Inferior parietal cortex (tissue), 1 donor: ENCODE measurements at regions not wholly inside any gene's neighbourhood (a gene's known extent, or its start where the extent isn't known, plus 50 kb on each side); places are given as distances from the start of the nearest gene placed in this dataset.

Source experiments
- DNase-seq: peaks from one replicate; pipeline ENCODE4 v3.0.0-alpha.2; 2016; ENCODE audit errors: extremely low spot score

DNA sequence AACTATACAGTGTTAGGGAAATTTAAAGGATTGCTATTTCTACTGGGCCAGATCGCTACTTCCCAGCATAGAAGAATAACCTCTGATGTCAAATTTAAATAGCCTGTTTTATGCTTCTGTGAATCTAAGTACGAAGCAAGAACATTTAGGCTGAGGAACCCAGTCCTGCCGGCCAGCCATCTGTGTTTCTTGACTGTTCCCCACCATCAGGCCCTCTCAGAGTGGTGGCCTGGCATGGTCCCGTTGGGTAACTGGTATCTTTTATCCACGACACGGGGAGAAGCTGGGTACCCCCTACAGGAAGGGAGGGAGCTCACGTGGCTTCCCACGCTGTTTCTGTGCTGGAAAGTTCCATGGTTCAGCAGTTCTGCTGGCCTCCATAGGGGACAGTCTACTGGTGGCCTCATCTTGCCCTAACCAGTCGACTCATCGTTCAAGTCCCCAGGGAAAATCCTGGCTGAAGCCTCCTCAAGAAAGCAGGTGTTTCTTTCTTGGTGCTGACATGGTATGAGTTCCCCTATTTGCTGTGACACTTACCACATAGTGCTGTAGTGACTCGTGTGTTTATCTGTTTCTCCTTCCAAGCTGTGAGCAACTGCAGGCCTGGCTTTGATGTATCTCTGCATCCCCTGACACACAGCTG is 201.7 kb upstream of the NLRP1 start:
- DNase-seq: no peak

DNA sequence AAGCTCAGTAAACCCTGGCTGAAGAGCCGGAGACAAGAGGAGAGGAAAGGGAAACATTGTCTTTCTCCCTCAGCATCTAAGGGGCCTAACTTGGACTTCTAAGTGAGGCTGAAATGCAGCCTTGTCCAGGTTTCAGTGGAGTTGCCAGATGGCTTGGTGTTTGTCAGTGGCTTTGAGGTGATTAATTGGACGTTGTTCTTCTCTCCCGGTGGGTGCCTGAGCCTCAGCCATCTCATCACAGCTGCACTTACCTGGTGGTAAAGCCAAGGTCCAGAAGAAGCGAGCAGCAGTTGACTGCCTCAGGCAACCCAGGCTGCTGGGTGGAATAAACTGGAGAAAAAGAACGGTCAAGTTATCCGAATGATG is 202.2 kb upstream of the NLRP1 start:
- no peak for DNase-seq

DNA sequence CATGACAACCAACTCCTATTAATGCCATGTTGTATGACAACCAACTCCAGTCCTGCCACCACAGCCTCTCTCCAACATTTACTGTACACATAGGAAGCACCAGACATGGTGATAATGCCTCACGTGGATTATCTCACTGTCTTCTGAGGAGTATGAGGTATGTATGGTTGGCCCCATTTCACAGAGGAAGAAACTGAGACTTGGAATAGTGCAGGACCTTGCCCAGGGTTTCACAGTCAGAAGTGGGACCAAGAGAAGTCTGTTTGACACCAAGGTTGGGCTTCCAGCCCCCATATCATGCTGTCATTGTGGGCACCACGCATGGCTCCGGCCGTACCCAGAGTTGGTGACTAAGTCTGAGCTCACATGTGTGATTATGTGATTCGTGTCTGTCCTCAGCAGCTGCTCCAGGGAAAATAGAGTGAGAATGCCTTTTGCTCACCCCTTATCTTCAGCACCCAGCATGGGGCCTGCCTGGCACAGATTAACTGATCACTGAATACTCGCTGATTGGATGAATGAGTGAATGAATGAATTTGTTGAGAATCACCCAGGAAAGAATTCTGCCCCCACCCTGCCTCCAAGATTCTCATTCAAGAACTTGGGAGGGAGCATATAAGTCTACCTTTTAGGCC is 204.1 kb upstream of the NLRP1 start:
- DNase-seq: no peak

DNA sequence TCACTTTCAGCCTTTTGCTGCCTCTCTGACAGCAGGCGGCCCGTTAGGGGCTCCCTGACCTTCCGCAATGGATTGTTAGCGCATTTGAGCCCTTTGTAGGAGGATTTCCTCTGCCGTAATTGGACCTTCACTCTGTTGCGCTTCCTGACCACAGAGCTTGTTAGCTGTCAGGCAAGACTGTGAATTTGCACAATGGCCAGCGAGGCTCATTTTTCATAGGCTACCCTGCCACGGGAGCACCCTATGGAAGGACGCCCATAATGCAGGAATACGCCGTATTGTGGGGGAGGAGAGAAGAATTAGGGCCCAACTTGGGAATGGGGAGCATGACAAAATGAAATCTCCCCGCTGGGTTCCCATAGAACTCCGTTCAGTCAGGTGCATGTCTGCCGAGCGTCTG is 205.2 kb upstream of the NLRP1 start:
- DNase-seq: no peak

DNA sequence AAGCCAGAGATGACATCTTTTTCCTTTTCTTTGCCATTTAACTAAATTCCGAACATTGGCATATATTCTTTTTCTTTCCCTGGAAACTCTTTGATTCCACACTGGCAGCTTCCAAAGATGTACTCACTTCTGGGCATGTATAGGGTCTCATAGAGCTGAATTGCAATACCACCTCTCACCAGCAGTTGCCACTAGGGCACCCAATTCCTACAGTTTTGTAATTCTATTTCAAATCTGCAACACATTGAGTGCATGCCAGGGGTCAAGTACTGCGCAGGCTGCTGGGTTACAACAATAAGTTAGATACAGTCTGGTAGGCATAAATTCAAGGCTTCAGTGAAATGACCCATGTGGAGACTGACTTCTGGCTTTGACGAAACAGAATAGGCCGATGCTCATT is 208.8 kb upstream of the NLRP1 start:
- no peak for DNase-seq

DNA sequence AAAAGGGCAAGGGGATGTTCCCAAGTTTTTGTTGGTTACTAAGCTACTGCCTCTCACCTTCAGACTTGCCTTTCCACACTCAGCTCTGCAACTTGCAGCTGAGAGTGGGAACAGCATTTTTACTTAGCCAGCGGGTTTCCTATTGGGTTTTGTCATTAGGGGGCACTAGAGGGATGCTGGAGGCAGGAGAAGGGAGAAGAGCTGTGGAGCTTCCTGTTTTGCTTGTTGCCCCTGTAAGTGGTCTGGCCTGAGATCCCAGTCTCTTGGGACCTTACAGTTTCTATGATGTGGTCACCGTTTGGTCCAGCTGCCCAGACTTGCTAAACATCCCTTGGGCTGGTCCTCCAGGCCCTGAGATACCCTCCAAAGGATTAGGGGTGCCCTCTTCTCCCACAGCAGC is 209.6 kb upstream of the NLRP1 start:
- no peak for DNase-seq

DNA sequence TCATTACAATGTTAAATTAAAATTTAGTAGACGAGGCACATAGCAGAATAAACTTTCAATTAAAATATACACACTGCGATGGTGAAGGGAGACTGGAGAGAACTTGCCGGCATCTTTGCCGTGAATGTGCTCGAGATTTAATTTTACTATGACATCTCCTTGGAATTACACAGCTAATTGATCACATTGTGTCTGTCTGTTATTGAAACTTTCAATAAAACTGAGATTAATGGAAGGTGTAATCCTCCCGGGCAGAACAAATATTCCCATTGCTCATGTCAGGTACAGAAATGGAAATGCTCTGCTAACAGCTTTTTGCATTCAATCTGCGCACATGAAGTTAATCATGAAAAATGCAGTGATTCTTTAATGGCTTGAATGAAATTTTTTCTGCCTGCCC is 210.1 kb upstream of the NLRP1 start:
- no peak for DNase-seq

DNA sequence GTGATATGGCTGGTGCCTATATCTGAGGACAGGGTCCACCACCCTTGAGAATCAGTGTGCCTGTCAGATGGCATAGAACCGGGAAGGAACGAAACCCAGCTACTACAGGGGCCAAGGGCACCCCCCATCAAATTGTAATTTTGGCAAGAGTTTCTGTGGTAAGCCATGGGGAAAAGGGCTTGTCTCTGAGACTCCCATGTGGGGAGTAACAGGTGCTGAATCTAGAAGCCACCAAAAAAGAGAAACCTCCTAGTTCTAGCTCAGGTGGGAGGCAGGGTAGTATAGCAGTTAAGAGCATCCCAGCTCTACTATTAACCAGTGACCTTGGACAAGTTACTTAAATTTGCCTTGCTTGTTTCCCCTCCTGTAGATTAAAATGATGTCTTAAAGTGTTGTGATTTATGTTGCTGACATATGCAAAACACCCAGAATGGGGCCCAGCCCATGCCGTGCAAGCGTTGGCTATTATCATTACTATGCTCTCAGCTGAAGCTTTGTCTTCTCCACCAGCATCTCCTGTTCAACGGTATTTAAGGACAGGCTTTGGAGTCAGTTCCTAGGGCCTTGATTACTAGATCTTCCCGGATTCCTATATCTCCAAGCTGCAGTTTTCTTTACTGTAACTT is 210.7 kb upstream of the NLRP1 start:
- DNase-seq: no peak

DNA sequence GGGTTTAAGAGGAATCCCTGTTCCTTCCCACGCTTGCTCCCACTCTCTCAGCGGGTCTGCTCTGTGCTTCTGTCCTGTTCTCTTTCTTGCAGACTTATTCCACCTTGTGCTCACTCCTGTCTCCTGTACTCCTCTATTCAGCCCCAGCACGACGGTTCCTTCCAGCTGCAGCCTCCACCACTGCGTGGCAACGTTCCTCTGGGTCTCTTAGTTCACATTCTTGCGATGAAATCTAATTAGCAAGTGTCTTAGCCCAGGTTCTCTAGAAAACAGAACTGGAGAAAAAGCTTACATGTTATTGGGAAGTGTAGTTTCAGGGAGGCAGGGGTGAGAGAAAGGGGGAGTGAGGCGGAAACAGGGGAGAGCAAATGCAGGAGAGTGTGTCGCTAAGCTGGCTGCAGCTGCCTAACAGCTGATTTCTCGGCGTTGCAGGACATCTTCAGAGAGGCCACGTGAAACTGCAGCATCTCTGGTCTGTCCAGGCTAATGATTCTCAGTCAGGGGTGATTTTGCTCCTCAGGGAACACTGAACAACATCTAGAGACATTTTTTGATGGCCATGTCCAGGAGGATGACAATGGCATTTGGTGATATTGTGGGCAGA is 213.2 kb upstream of the NLRP1 start:
- no peak for DNase-seq

DNA sequence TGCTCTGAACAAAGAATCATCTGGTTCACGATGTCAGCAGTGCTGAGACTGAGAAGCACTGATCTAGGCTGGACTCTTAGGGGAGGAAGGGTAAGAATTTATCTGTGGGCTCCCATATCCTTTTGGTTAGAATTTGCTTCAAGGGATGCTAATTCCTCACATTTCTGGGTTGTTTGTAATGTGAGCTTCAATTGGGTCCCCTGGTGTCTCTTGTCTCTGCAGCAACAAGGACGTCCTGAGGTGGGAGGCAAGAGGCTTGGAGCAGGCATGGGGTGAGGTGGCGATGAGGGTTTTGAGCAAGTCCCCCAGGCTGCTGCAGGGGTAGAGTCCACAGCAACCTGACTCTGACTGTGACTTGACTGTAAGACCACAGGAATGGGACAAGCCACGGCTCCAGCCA is 213.8 kb upstream of the NLRP1 start:
- no peak for DNase-seq

DNA sequence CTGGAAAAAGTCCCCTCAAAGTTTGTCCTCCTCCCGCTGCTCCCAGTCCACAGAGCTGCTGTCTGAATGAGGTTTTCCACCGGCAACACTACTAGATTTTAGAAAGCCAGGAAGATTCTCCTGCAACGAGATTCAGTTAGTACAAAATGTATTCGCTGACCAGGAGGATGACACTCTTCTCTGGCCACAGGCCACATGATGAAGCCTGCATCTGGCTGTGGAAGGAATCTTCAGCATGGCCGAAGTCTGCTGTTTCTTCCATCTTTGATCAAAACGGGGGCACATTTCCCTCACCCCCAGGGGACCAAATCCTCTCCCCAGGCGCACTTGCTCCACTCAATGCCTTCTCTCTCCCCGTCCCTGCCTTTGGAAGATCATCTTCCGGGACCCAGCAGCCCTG is 215.8 kb upstream of the NLRP1 start:
- DNase-seq: no peak

DNA sequence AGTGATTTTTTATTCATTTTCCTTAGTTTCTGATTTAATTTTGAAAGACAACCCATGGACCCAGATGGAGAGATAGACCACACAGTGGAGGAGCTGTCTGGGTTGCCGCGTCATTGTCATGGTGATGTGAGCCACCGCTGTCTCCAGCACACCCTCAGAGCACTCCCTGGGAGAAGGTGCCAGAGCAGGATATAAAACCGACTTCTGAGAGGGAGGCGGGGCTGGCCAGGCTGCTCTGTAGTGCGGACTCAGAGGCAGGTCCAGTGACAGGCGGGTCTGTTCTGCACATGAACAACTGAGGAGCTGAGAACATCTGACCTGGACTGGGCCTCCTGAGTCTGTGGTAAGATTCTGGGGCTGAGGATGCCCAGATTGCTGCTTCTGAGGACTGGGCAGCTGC is 216.3 kb upstream of the NLRP1 start:
- no peak for DNase-seq

DNA sequence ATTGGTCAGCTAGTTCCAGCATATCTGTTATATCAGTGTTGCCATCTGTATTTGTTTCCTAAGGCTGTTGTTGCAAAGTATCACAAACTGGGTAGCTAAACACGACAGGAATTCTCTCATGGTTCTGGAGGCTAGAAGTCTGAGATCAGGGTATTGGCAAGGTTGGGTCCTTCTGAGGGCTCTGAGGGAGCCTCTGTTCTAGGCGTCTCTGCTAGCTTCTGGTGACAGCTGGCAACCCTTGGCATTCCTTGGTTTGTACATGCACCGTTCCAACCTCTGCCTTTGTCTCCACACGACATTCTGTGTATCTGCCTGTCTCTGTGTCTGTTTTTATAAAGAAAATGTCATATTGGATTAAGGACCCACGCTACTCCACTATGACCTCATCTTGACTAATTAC is 219.9 kb upstream of the NLRP1 start:
- no peak for DNase-seq

DNA sequence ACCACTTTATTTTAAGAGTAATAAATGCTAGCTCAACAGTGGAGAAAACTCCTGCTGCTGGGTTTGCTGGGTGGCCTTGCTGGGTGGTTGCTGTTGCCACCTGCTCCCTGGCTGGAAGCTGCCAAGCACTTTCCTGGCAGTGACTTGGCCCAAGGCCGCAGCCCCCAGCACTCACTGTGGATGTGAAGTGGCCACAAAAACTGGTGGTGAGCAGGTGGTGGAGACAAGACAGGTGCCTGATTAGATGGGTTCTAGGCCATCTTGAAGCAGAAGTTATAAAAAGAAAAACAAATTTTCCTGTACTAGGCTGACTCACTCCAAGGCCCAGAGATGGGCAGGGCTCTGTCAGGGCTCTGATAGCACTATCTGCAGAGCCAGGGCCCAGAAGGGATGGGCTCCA is 224.7 kb upstream of the NLRP1 start:
- no peak for DNase-seq

DNA sequence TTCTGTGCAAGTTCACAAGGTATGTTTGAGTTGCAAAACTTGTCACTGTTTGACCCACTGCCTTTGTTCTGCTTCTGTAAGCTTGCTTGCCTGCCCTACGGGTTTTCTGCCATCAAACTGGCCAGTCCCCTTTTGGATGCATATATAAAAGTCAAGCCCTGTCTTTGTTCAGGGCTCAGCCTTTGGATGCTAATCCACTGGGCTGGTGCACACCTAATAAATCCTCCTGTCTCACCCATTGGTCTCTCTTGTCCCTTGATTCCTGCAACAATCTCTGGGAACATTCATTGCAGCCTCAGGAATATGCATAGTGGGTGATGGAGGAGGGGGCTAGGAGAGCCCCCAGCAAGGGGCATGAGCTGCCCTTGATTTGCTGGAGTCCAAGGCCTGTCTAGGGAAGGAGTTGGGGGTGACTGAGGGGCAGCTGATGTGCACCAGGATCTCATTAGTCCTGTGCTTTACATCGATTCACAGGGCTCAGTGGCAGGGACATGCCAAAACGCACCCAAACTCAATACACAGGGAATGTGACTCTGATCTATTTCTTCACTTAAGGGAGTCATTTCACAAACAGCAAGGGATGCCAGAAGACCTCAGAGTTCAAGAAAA is 225.4 kb upstream of the NLRP1 start:
- DNase-seq: no peak

DNA sequence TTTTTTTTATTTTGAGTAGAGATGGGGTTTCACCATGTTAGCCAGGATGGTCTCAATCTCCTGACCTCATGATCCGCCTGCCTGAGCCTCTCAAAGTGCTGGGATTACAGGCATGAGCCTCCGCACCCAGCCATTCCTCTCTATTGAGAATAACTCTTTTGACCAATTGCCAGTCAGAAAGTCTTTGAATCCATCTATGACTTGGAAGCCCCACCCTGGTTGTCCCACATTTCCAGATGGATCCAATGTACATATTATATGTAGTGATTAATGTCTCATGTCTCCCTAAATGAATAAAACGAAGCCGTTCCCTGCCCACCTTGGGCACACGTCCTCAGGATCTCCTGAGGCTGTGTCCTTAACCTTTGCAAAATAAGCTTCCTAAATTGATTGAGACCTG is 228.3 kb upstream of the NLRP1 start:
- DNase-seq: no peak

DNA sequence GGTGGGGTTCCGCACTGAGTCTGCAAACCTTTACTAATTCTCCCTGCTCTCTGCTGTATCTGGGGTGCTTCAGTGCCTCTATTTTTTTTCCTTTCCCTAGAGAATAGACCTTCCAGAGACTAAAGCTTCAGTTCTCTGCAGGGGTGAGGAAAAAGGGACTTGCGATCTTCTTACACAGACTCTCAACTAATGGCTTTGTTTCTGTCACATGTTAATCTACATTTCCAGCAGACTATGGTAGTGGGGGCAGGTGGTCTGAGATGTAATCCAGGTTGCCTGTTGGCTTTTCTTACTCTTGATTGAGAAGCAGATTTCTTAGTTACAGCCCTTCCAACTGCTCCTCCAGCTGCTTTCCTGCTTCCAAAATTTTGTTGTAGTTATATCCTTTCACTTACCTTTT is 229.0 kb upstream of the NLRP1 start:
- DNase-seq: no peak

DNA sequence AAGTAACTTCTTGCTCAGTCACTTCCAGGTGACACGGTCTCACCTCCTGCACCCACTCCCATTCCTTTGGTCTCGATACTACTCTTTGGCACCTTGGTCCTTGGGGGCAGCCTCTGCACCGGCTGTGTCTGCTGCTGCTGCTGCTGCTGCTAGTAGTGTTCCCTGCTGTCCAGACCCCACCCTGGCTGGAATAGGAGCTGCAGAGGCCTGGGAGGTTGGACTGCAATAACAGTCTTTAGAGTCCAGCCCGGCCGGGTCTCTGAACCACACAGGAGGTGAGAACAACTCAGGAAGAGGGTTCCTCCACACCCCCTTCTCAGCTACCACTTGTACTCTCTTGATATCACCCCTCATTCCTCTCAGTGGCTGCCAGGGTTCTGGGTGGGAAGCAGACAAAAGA is 231.1 kb upstream of the NLRP1 start:
- DNase-seq: no peak

DNA sequence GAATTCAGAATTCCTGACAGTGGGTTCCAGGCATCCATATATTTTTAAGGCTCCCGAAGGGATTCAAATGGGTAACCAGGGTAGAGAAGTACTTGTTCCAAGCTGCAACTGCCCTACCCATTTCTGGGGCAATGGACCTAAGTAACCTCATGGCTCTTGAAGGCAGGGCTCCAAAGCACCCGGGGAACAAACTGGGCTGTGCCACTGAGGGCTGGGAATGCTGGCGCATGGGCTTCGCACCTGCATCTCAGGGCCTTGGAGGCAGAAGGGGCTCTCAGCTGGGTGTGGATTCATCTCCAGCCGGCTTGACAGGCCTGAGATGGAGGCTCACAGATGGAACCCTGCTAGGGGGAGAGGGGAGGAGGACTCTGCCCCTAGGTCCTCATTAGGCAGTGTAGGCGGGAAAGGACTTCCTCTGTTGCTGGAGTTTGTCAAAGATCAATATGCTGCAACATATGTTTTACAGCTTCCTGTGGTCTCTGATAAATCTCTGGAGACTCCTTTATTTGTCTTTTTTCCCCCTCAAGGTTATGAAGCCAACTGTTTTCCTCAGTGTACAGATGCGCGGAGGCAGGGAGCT is 232.3 kb upstream of the NLRP1 start:
- DNase-seq: no peak

DNA sequence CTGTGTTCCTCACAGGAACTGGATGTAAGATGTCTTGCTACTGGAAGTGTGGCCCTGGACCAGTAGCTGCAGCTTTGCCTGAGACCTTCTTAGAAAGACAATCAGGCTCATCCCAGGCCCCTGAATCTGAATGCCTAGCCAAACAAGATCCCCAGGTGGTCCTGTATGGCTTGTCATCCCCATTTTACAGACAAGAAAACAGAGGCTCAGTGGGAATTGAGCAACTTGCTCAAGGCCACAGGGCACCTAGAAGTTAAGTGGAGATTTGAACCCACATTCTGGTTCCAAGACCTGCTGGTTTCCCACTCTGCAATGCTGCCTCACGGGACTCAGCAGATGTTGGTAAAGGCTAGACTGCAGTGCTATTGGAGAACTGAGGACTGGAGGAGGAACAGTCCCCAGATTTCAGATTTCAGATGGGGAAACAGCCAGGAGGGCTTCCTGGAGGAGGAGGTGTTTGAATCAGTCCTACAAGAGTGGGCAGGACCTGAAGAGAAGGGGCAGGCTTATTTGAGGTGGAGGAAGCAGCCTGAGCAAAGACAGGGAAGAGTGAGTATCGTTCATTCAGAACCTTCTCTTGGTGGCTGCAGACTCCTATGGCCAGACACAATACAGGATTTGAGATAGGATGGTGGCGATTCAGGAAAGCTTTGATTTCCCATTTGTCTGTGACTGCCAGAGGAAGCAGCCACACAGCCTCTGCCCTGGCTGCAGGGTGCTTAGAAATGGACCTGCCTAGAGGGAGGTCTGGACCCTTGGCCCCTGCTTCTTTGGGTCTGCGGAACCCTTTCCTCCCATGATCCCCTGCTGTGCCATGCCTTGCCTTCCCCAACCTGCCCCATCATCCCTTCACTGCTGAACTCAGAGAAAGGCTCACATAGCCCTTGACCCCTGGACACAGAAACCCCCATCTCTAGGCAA is 233.4 kb upstream of the NLRP1 start:
- DNase-seq: no peak

DNA sequence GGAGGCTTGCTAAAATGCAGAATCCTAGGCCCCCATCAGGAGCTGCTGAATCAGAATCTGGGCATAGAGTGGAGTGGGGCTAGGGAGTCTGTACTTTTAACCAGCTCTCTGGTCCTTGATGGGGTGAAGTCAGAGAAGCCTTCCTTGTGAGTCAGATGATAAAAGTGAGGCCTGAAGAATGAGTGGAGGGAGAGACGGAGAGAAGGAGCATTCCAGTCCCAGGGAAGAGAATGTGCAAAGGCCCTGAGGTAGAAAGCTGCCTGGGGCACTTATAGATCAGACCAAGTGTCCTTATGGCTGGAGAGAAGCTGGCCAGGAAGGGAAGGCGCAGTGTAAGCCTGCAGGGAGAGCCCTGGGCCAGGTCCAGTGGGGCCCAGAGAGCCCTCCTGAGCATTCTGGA is 235.1 kb upstream of the NLRP1 start:
- no peak for DNase-seq
